Smooth muscle cell (in vitro differentiated cells): ENCODE measurements at regions not wholly inside any gene's neighbourhood (a gene's known extent, or its start where the extent isn't known, plus 50 kb on each side); places are given as distances from the start of the nearest gene placed in this dataset.

Source experiments
- DNase-seq: peaks from one replicate; lab custom pipeline; 2025; ENCODE audit not compliant: unreplicated experiment; lab: John Stamatoyannopoulos, UW
- H2AFZ ChIP-seq: fragments of 200-600 bp; sonication (generic); 2 replicates; pipeline ENCODE4 v1.6.0; 2016; ENCODE audit warnings: antibody characterized with exemption, low read depth, mild to moderate bottlenecking
- H3F3A ChIP-seq: fragments of 200-600 bp; sonication (generic); 2 replicates; pipeline ENCODE4 v1.6.0; 2017; ENCODE audit warnings: antibody characterized with exemption, low read depth
- H3K27ac ChIP-seq: fragments of 200-600 bp; sonication (generic); 2 replicates; pipeline ENCODE4 v1.5.1; 2016; ENCODE audit warnings: low read depth, mild to moderate bottlenecking
- H3K27me3 ChIP-seq: fragments of 200-600 bp; sonication (generic); 2 replicates; pipeline ENCODE4 v1.6.1; 2016; ENCODE audit warnings: low read depth, mild to moderate bottlenecking
- H3K36me3 ChIP-seq: fragments of 200-600 bp; sonication (generic); 2 replicates; pipeline ENCODE4 v1.5.1; 2016; ENCODE audit warnings: low read depth
- H3K4me1 ChIP-seq: fragments of 200-600 bp; sonication (generic); 2 replicates; pipeline ENCODE4 v1.5.1; 2016; ENCODE audit warnings: low read depth
- H3K4me2 ChIP-seq: fragments of 200-600 bp; sonication (generic); 2 replicates; pipeline ENCODE4 v1.6.0; 2016; ENCODE audit warnings: mild to moderate bottlenecking
- H3K4me3 ChIP-seq: fragments of 200-600 bp; sonication (generic); 2 replicates; pipeline ENCODE4 v1.5.1; 2016; ENCODE audit warnings: mild to moderate bottlenecking
- H3K79me2 ChIP-seq: fragments of 200-600 bp; sonication (generic); 2 replicates; pipeline ENCODE4 v1.6.0; 2016; ENCODE audit warnings: low read depth, mild to moderate bottlenecking
- H3K9ac ChIP-seq: fragments of 200-600 bp; sonication (generic); 2 replicates; pipeline ENCODE4 v1.6.0; 2016; ENCODE audit warnings: low read depth
- H3K9me3 ChIP-seq: fragments of 200-600 bp; sonication (generic); replicated peaks from 2 replicates; pipeline ENCODE4 v1.5.1; 2016; ENCODE audit warnings: low read depth
- H4K20me1 ChIP-seq: fragments of 200-600 bp; sonication (generic); 2 replicates; pipeline ENCODE4 v1.6.0; 2016; ENCODE audit warnings: low read depth
- WGBS: methylation state at CpG from one replicate; pipeline ENCODE4 v1.1.7; 2016; ENCODE audit warnings: low lambda C conversion rate; 5-methylcytosine and 5-hydroxymethylcytosine counted together
- TF ChIP-seq, protein P1 (sequence below): fragments of 200-600 bp; sonication (generic); IDR thresholded peaks from 2 replicates; pipeline ENCODE4 v1.5.1; 2017; ENCODE audit warnings: borderline replicate concordance, mild to moderate bottlenecking, antibody characterized with exemption; ENCODE audit not compliant: insufficient read depth, poor library complexity, severe bottlenecking

GRCh38 chr10:118395947-118396346 is 53.8 kb upstream of the FAM204A start:
- Histone ChIP-seq H3K27me3 (no peaks in the 10 kb centered on the region), H3K9me3 (no peaks in the 10 kb centered on the region), H3F3A (no peaks in the 10 kb centered on the region), H3K4me3 (no peak overlapping the region), H3K9ac (no peak overlapping the region), H3K36me3 (no peaks in the 10 kb centered on the region), H3K4me1 (no peaks in the 10 kb centered on the region), H4K20me1 (no peaks in the 10 kb centered on the region), H3K27ac (no peak overlapping the region), H2AFZ (no peak overlapping the region), H3K79me2 (no peaks in the 10 kb centered on the region), H3K4me2 (no peak overlapping the region)
- WGBS, result 94% methylated on average over 5 of the region's 5 CpGs
- TF ChIP-seq, protein P1, sequence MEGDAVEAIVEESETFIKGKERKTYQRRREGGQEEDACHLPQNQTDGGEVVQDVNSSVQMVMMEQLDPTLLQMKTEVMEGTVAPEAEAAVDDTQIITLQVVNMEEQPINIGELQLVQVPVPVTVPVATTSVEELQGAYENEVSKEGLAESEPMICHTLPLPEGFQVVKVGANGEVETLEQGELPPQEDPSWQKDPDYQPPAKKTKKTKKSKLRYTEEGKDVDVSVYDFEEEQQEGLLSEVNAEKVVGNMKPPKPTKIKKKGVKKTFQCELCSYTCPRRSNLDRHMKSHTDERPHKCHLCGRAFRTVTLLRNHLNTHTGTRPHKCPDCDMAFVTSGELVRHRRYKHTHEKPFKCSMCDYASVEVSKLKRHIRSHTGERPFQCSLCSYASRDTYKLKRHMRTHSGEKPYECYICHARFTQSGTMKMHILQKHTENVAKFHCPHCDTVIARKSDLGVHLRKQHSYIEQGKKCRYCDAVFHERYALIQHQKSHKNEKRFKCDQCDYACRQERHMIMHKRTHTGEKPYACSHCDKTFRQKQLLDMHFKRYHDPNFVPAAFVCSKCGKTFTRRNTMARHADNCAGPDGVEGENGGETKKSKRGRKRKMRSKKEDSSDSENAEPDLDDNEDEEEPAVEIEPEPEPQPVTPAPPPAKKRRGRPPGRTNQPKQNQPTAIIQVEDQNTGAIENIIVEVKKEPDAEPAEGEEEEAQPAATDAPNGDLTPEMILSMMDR, result no peak
- no peak for DNase-seq

DNA sequence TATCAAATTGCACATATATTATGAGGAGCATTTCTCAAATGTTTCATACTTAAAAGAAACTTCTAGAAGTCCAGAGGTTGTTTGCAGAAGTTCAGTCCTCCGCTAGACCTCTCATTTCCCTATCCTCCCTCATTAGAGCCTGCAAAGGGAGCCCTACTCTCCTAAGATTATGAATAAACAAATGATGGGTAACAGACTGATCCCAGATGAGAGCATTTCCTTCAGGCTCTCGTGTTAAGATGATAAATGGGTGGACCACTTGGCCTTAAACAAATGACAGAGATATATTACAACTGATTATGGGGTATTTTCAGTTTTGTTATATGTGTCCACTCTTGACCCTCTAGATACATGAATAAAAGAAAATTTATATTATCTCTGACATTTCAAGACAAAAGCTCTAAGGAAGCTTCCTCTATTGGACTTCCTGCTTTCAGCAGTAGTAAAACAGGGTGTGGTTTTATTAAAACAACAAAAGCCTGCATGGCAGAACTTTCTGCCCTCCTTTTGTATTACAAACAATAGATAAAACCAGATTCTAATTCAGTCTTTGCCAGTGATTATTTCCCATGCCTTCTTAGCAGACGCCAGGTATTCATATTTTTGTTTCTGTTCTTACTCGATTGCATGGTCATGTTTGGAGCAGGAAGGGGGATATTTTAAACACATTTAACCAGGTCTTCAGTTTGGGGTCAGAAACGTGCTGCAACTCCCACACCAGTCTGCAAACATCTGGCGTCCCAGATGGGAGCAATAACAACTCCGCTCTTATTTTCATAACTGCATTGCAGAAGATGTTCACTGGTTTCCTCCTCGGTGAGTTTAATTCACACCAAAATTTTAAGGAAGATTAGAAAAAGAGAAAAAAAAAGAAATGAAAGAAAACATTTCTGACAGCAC is 52.4 kb upstream of the FAM204A start:
- Histone ChIP-seq H3K4me2 (no peak overlapping the region), H3K27ac (no peak overlapping the region), H3K4me3 (no peak overlapping the region), H3F3A (no peaks in the 10 kb centered on the region), H3K27me3 (no peaks in the 10 kb centered on the region), H3K36me3 (no peaks in the 10 kb centered on the region), H3K9ac (no peak overlapping the region), H4K20me1 (no peaks in the 10 kb centered on the region), H3K4me1 (no peaks in the 10 kb centered on the region), H3K79me2 (no peaks in the 10 kb centered on the region), H2AFZ (no peak overlapping the region), H3K9me3 (no peaks in the 10 kb centered on the region)
- no peak for DNase-seq
- WGBS, result 72% methylated on average over 8 of the region's 8 CpGs
- TF ChIP-seq, protein P1, result no peak

DNA sequence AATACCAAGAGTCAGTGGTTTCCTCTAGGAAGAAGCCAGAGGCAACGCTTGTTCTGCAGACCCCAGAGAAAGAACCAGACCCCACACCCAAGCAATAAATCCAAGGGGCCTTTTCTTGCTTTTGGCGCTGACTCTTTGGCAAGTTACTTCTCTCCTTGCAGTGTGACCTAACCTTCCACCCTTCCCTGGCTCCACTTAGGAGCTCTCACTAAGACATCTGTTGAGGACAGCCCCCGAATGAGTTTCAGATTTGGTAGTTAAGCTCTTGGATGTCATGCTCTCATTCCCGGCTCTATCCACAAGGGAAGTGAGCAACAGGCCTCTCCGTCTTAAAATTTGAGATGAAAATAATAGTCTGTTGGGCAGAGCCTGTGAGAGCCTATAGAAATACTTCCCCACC is 50.6 kb upstream of the FAM204A start:
- Histone ChIP-seq H3K9ac (no peak overlapping the region), H3K79me2 (no peaks in the 10 kb centered on the region), H3K4me1 (no peaks in the 10 kb centered on the region), H3K27ac (no peak overlapping the region), H3K4me3 (no peak overlapping the region), H4K20me1 (no peaks in the 10 kb centered on the region), H2AFZ (no peak overlapping the region), H3K4me2 (no peak overlapping the region), H3K36me3 (no peaks in the 10 kb centered on the region), H3K27me3 (no peaks in the 10 kb centered on the region), H3F3A (no peaks in the 10 kb centered on the region), H3K9me3 (no peaks in the 10 kb centered on the region)
- no peak for DNase-seq
- TF ChIP-seq, protein P1, result no peak
- 82% methylated on average over 5 of the region's 5 CpGs for WGBS
